Gastrocnemius medialis (tissue), 4 donors: ENCODE measurements at regions not wholly inside any gene's neighbourhood (a gene's known extent, or its start where the extent isn't known, plus 50 kb on each side); places are given as distances from the start of the nearest gene placed in this dataset.

Experiments used
- ATAC-seq, 2 donors: fragments of 150-250 bp; one replicate each; pipeline ENCODE4 v1.9.1; 2016
- DNase-seq, 2 donors: peaks; one replicate each; pipeline ENCODE4 v3.0.0-alpha.2; 2019
- H3K27ac ChIP-seq, 4 donors: fragments of 200-600 bp; sonication (generic); 1 replicate in 1 of 4; 2 replicates in 3 of 4; pipeline ENCODE4 v1.5.1; 2016 to 2018; ENCODE audit warnings: mild to moderate bottlenecking in 2 of 4, moderate library complexity in 1 of 4
- H3K27me3 ChIP-seq, 3 donors: fragments of 200-600 bp; sonication (generic) in 2 of 3; 1 replicate in 1 of 3; 2 replicates in 2 of 3; pipeline versions ENCODE4 v1.5.1 to v1.6.0; 2016 to 2019; ENCODE audit warnings: mild to moderate bottlenecking in 1 of 3, moderate library complexity in 1 of 3
- H3K36me3 ChIP-seq, 2 donors: fragments of 200-600 bp; sonication (generic) in 1 of 2; one replicate each; pipeline ENCODE4 v1.5.1; 2017 to 2018
- H3K4me1 ChIP-seq, 2 donors: fragments of 200-600 bp; sonication (generic) in 1 of 2; one replicate each; pipeline ENCODE4 v1.5.1; 2016 to 2017; ENCODE audit warnings: mild to moderate bottlenecking in 2 of 2
- H3K4me3 ChIP-seq, 4 donors: fragments of 200-600 bp; sonication (generic) in 3 of 4; 1 replicate in 1 of 4; 2 replicates in 3 of 4; pipeline ENCODE4 v1.5.1; 2016 to 2019; ENCODE audit warnings: mild to moderate bottlenecking in 2 of 4
- H3K9me3 ChIP-seq, 3 donors: fragments of 200-600 bp; sonication (generic) in 2 of 3; 1 replicate in 1 of 3; 2 replicates in 2 of 3; pipeline ENCODE4 v1.5.1; 2016 to 2019
- CTCF ChIP-seq, 5 experiments: fragments of 450-650 bp in 3 of 5; fragments of 200-600 bp in 2 of 5; sonication (generic) in 2 of 5; IDR thresholded peaks in 4 of 5; conservative IDR thresholded peaks in 1 of 5; 1 replicate in 4 of 5; 2 replicates in 1 of 5; pipeline ENCODE4 v1.5.1; 2016 to 2019; ENCODE audit warnings: antibody characterized with exemption in 5 of 5, mild to moderate bottlenecking in 3 of 5, moderate library complexity in 3 of 5
- POLR2A ChIP-seq, 2 donors: fragments of 450-650 bp; IDR thresholded peaks; one replicate each; pipeline ENCODE4 v1.6.1; 2017; ENCODE audit warnings: antibody characterized with exemption in 2 of 2, mild to moderate bottlenecking in 2 of 2, moderate library complexity in 2 of 2
- in situ Hi-C, 4 donors: fragments of 200-750 bp; cut with MboI; loops; one replicate each; pipeline versions ENCODE4 v1.15.0 to v1.8.0; 2017; ENCODE audit warnings: low sequenced_read_pairs in 4 of 4
- intact Hi-C: fragments of 100-400 bp; cut with DNase I; formaldehyde crosslinking; loops from one replicate; pipeline ENCODE4 v1.15.1; 2023; ENCODE audit warnings: low total_unique reads

- H3K36me3 ChIP-seq = no peaks in the 10 kb centered on the region
- no peak for DNase-seq
- H3K9me3 ChIP-seq = no peaks in the 10 kb centered on the region
- TF ChIP-seq CTCF (IDR thresholded peaks at IDR 0.05 in 4 of 5, conservative IDR thresholded peaks at IDR 0.05 in 1 of 5) (no peak), POLR2A (IDR thresholded peaks at IDR 0.05) (no peak)
- ATAC-seq = no peak
- intact Hi-C loops (no loop called here), in situ Hi-C loops (no loop called here)
- H3K4me1 ChIP-seq = no peaks in the 10 kb centered on the region
- no peak overlapping the region for H3K4me3 ChIP-seq
- no peak overlapping the region for H3K27ac ChIP-seq
- no peaks in the 10 kb centered on the region for H3K27me3 ChIP-seq
Measured at GRCh38 chr11:127574478-127574877, 573.9 kb upstream of the KIRREL3 start.

GRCh38 chr11:127568891-127569290 is 568.3 kb upstream of the KIRREL3 start:
- DNase-seq (no peak), ATAC-seq (no peak)
- H3K9me3 ChIP-seq = no peaks in the 10 kb centered on the region
- no peak overlapping the region for H3K4me3 ChIP-seq
- H3K36me3 ChIP-seq = no peaks in the 10 kb centered on the region
- no peaks in the 10 kb centered on the region for H3K4me1 ChIP-seq
- H3K27me3 ChIP-seq = no peaks in the 10 kb centered on the region
- no peak overlapping the region for H3K27ac ChIP-seq
- TF ChIP-seq POLR2A (IDR thresholded peaks at IDR 0.05) (no peak), CTCF (IDR thresholded peaks at IDR 0.05 in 4 of 5, conservative IDR thresholded peaks at IDR 0.05 in 1 of 5) (no peak)
- in situ Hi-C loops = no loop called here
- intact Hi-C loops = no loop called here

GRCh38 chr11:127567237-127567932 is 566.8 kb upstream of the KIRREL3 start:
- H3K4me3 ChIP-seq = no peak overlapping the region

GRCh38 chr11:127564810-127565209 is 564.2 kb upstream of the KIRREL3 start:
- H3K4me1 ChIP-seq = no peaks in the 10 kb centered on the region
- H3K9me3 ChIP-seq = no peaks in the 10 kb centered on the region
- H3K27ac ChIP-seq = no peak overlapping the region
- intact Hi-C loops = no loop called here
- no peak overlapping the region for H3K4me3 ChIP-seq
- TF ChIP-seq CTCF (IDR thresholded peaks at IDR 0.05 in 4 of 5, conservative IDR thresholded peaks at IDR 0.05 in 1 of 5) (no peak), POLR2A (IDR thresholded peaks at IDR 0.05) (no peak)
- no peak for ATAC-seq
- no peaks in the 10 kb centered on the region for H3K27me3 ChIP-seq
- no peak for DNase-seq
- no peaks in the 10 kb centered on the region for H3K36me3 ChIP-seq
- in situ Hi-C loops = no loop called here

More at GRCh38 chr11:127567237-127567932, 566.8 kb upstream of the KIRREL3 start:
- intact Hi-C loops = no loop called here
- ATAC-seq (no peak), DNase-seq (no peak)
- no peaks in the 10 kb centered on the region for H3K9me3 ChIP-seq
- no peaks in the 10 kb centered on the region for H3K4me1 ChIP-seq
- no peak for TF ChIP-seq CTCF (IDR thresholded peaks at IDR 0.05 in 4 of 5, conservative IDR thresholded peaks at IDR 0.05 in 1 of 5)
- no peak for TF ChIP-seq POLR2A (IDR thresholded peaks at IDR 0.05)
- no peak overlapping the region for H3K27ac ChIP-seq
- no peaks in the 10 kb centered on the region for H3K27me3 ChIP-seq
- no peaks in the 10 kb centered on the region for H3K36me3 ChIP-seq
- in situ Hi-C loops = no loop called here

- H3K4me3 ChIP-seq = no peak overlapping the region
- in situ Hi-C loops (no loop called here), intact Hi-C loops (no loop called here)
- no peak for ATAC-seq
- no peak overlapping the region for H3K27ac ChIP-seq
- no peaks in the 10 kb centered on the region for H3K27me3 ChIP-seq
- no peaks in the 10 kb centered on the region for H3K9me3 ChIP-seq
- H3K4me1 ChIP-seq = no peaks in the 10 kb centered on the region
- no peak for TF ChIP-seq POLR2A (IDR thresholded peaks at IDR 0.05)
- no peak for TF ChIP-seq CTCF (IDR thresholded peaks at IDR 0.05 in 4 of 5, conservative IDR thresholded peaks at IDR 0.05 in 1 of 5)
- H3K36me3 ChIP-seq = no peaks in the 10 kb centered on the region
- no peak for DNase-seq
Measured at GRCh38 chr11:127559978-127560377, 559.4 kb upstream of the KIRREL3 start.
